Omental fat pad (tissue), 3 donors: ENCODE measurements at regions not wholly inside any gene's neighbourhood (a gene's known extent, or its start where the extent isn't known, plus 50 kb on each side); places are given as distances from the start of the nearest gene placed in this dataset.

Experiments used
- ATAC-seq: fragments of 150-250 bp; one replicate; pipeline ENCODE4 v1.9.1; 2016; ENCODE audit warnings: mild to moderate bottlenecking, moderate library complexity; ENCODE audit not compliant: low FRiP score
- DNase-seq: peaks from one replicate; pipeline ENCODE4 v3.0.0-alpha.2; 2019; ENCODE audit warnings: low spot score
- CTCF ChIP-seq, 3 donors: fragments of 450-650 bp; IDR thresholded peaks; one replicate each; pipeline ENCODE4 v1.5.1; 2016 to 2017; ENCODE audit warnings: antibody characterized with exemption in 3 of 3, mild to moderate bottlenecking in 3 of 3, moderate library complexity in 2 of 3

- no peak for ATAC-seq
- TF ChIP-seq CTCF (IDR thresholded peaks at IDR 0.05) = no peak
- no peak for DNase-seq
Observed at GRCh38 chr2:163436963-163437362, 298.8 kb downstream of the FIGN start.

DNA sequence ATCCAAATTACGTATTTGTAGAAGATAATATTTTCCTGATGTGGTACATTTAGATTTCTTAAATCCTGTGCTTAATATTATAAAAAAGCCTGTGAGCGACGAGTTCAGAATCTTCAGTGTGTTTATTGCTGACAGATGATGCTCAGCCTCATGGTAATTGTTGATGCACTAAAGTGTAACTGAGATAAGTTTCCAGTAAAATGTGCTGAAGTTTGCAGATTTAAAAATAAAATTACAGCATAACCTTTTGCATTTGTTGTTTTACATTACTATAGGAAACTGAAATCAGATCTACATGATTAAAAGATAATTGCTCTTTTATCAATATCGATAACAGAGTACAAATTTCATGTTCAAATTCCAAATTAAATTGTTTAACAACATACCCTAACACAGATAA, 307.6 kb downstream of the FIGN start:
- ATAC-seq (no peak), DNase-seq (no peak)
- TF ChIP-seq CTCF (IDR thresholded peaks at IDR 0.05) = no peak

GRCh38 chr2:163420604-163421003, 315.2 kb downstream of the FIGN start:
- no peak for ATAC-seq
- no peak for DNase-seq
- TF ChIP-seq CTCF (IDR thresholded peaks at IDR 0.05) = no peak

- no peak for TF ChIP-seq CTCF (IDR thresholded peaks at IDR 0.05)
- ATAC-seq (no peak), DNase-seq (no peak)
Observed at GRCh38 chr2:163419000-163419830, 316.6 kb downstream of the FIGN start.

DNA sequence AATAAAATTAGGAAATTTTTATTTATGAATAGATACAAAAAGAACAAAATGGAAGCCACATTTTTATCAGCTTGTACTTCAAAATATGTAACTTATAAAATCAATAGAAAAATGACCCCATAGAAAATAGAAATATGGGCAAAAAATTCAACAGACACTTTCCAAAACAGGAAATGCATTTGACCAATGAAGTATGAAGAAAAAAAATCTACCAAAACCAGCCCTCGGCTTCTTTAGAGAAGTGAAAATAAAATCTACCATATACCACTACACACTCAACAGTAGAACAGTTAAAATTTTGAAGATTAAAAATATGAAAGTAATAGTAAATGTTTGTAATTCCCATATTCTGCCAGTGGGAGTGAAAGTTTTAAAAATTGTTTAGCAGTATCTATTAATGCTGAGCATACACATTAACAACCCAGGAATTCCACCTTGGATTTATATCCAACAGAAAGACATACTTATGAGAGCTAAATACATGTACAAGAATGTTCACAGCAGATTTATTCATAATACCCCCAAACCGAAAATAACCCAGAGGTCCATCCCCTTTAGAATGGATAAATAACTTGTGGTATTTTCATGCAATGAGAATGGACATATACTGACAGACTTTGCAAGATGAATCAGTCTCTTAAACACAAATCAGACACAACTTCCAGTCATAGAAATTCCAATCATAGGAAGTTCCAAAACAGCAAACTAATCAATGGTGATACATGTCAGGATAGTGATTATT, 318.0 kb downstream of the FIGN start:
- no peak for TF ChIP-seq CTCF (IDR thresholded peaks at IDR 0.05)
- DNase-seq (no peak), ATAC-seq (no peak)

DNA sequence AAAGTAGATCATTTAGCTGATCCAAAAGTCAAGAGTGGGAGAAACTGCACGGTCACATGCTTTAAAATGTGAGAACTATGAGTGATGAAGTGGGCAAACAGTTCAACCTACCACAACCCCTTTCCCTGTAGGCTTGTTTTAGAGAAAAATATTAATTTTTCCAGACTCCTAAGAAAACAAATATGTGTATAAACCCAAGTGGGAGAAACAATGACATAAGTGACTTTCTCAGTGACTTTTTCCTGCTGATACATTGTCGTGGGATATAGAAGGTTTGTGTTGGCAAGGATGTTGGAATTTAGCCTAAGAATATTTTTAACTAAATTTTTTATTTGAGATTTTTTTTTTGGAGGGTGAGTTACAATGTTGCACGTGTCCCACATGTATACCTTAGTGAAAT, 321.7 kb downstream of the FIGN start:
- DNase-seq = no peak
- TF ChIP-seq CTCF (IDR thresholded peaks at IDR 0.05) = no peak
- ATAC-seq = no peak

GRCh38 chr2:163407296-163407695, 328.5 kb downstream of the FIGN start:
- no peak for ATAC-seq
- no peak for DNase-seq
- no peak for TF ChIP-seq CTCF (IDR thresholded peaks at IDR 0.05)
